ENCODE measurements at regions not wholly inside any gene's neighbourhood (a gene's known extent, or its start where the extent isn't known, plus 50 kb on each side); places are given as distances from the start of the nearest gene placed in this dataset.
"Not testable (repeated sequence)": the region's sequence is repeated elsewhere in the genome, so short reads cannot be mapped to it uniquely, and the experiment has no call there.

- DNase-seq (ENCODE audit: low read depth), result no peak
- peaks cover 18% of the 10 kb centered on the region for H3K4me1 ChIP-seq (ENCODE audit: control insufficient read depth, insufficient read depth, low read length)
- no peaks in the 10 kb centered on the region for H3K27me3 ChIP-seq (replicated peaks; ENCODE audit: control insufficient read depth, insufficient read depth, low read length)
- no peak overlapping the region for H3K9ac ChIP-seq (ENCODE audit: low read length)
- no peaks in the 10 kb centered on the region for H3K9me3 ChIP-seq (ENCODE audit: control insufficient read depth, low read length)
- H3K4me3 ChIP-seq (ENCODE audit: low read length), result no peak overlapping the region
- no peaks in the 10 kb centered on the region for H3K36me3 ChIP-seq (ENCODE audit: control insufficient read depth, insufficient read depth, low read length, severe bottlenecking)
Measured at GRCh38 chr6:121731381-121731780, 295.9 kb downstream of the GJA1 start.

GRCh38 chr6:121732641-121733040 lies 297.2 kb downstream of the GJA1 start:
- Histone ChIP-seq H3K9me3 (ENCODE audit: control insufficient read depth, low read length) (no peaks in the 10 kb centered on the region), H3K4me1 (ENCODE audit: control insufficient read depth, insufficient read depth, low read length) (peaks cover 11% of the 10 kb centered on the region), H3K9ac (ENCODE audit: low read length) (no peak overlapping the region), H3K36me3 (ENCODE audit: control insufficient read depth, insufficient read depth, low read length, severe bottlenecking) (no peaks in the 10 kb centered on the region), H3K27me3 (replicated peaks; ENCODE audit: control insufficient read depth, insufficient read depth, low read length) (no peaks in the 10 kb centered on the region), H3K4me3 (ENCODE audit: low read length) (no peak overlapping the region)
- no peak for DNase-seq (ENCODE audit: low read depth)

DNA sequence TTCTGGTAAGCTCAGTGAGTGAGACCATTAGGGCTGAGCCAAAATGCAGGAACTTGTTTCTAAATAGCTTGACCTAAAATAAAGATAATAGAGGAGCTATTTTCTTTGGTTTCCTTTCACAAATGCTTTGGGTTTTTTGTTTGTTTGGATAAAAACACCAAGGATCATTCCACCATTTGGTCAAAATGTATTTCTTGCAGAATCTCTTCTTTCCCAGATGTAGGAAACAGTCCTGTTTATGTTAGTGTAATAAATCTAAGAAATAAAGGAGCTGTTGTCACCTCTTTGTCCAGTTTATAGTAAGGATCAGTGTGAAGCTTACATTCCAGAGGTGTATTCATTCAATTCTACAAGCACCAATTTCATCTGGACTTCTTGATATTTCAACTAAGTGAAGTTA lies 297.8 kb downstream of the GJA1 start:
- no peak overlapping the region for H3K4me3 ChIP-seq (ENCODE audit: low read length)
- H3K36me3 ChIP-seq (ENCODE audit: control insufficient read depth, insufficient read depth, low read length, severe bottlenecking), result no peaks in the 10 kb centered on the region
- no peaks in the 10 kb centered on the region for H3K9me3 ChIP-seq (ENCODE audit: control insufficient read depth, low read length)
- no peaks in the 10 kb centered on the region for H3K27me3 ChIP-seq (replicated peaks; ENCODE audit: control insufficient read depth, insufficient read depth, low read length)
- DNase-seq (ENCODE audit: low read depth), result peak; percentile 26
- H3K9ac ChIP-seq (ENCODE audit: low read length), result no peak overlapping the region
- H3K4me1 ChIP-seq (ENCODE audit: control insufficient read depth, insufficient read depth, low read length), result peaks cover 11% of the 10 kb centered on the region

- not testable (repeated sequence) for H3K27me3 ChIP-seq (replicated peaks; ENCODE audit: control insufficient read depth, insufficient read depth, low read length); H3K9ac ChIP-seq (ENCODE audit: low read length); H3K4me3 ChIP-seq (ENCODE audit: low read length); DNase-seq (ENCODE audit: low read depth); H3K4me1 ChIP-seq (ENCODE audit: control insufficient read depth, insufficient read depth, low read length); H3K36me3 ChIP-seq (ENCODE audit: control insufficient read depth, insufficient read depth, low read length, severe bottlenecking); H3K9me3 ChIP-seq (ENCODE audit: control insufficient read depth, low read length)
Measured at GRCh38 chr6:121740188-121740587, 304.7 kb downstream of the GJA1 start.

DNA sequence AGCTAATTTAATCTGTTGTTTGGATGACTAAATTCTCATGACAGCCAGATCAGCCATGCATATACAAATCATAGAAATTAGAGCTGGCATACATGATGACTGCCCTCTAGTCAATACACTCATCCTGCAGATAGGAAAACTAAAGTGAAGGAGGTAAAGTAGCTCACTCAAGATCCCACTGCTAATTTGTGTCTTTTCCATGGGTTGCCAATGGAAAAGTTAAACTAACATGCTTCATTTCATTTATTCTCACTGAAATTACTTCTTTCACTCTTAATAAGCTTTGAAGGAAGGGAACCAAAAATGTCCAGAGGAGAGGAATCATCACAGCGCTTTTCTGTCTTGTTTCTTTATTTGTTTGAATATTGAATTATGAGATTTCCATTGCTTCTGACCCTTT lies 308.2 kb downstream of the GJA1 start:
- Histone ChIP-seq H3K4me1 (ENCODE audit: control insufficient read depth, insufficient read depth, low read length) (peaks cover 14% of the 10 kb centered on the region), H3K4me3 (ENCODE audit: low read length) (no peak overlapping the region), H3K27me3 (replicated peaks; ENCODE audit: control insufficient read depth, insufficient read depth, low read length) (no peaks in the 10 kb centered on the region), H3K9me3 (ENCODE audit: control insufficient read depth, low read length) (no peaks in the 10 kb centered on the region), H3K36me3 (ENCODE audit: control insufficient read depth, insufficient read depth, low read length, severe bottlenecking) (no peaks in the 10 kb centered on the region), H3K9ac (ENCODE audit: low read length) (no peak overlapping the region)
- DNase-seq (ENCODE audit: low read depth), result no peak

DNA sequence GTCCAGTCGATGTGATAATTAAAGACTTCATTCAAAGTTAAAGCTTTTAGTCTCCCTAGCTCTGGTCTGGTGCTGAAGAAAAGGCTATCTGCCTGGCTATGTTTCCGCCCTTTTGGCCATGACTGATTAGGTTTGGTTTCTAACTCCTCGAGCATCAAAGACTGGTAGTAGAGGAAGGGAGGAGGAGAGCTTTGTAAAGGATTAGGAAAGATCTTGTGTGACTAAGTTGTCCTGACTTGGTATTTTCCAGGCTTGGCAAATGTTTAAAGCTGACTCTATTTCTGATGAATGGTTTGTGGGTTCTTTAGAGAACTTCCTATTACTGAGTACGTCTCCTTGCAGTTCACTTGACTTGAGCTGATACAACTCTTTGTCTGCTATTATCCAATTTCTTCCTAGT lies 312.9 kb downstream of the GJA1 start:
- peaks cover 17% of the 10 kb centered on the region for H3K4me1 ChIP-seq (ENCODE audit: control insufficient read depth, insufficient read depth, low read length)
- no peaks in the 10 kb centered on the region for H3K9me3 ChIP-seq (ENCODE audit: control insufficient read depth, low read length)
- H3K4me3 ChIP-seq (ENCODE audit: low read length), result peak overlapping the region; percentile 11
- peak; percentile 70 for DNase-seq (ENCODE audit: low read depth)
- H3K27me3 ChIP-seq (replicated peaks; ENCODE audit: control insufficient read depth, insufficient read depth, low read length), result no peaks in the 10 kb centered on the region
- no peaks in the 10 kb centered on the region for H3K36me3 ChIP-seq (ENCODE audit: control insufficient read depth, insufficient read depth, low read length, severe bottlenecking)
- no peak overlapping the region for H3K9ac ChIP-seq (ENCODE audit: low read length)

GRCh38 chr6:121748850-121749249 lies 313.4 kb downstream of the GJA1 start:
- Histone ChIP-seq H3K27me3 (replicated peaks; ENCODE audit: control insufficient read depth, insufficient read depth, low read length) (no peaks in the 10 kb centered on the region), H3K4me1 (ENCODE audit: control insufficient read depth, insufficient read depth, low read length) (peaks cover 17% of the 10 kb centered on the region), H3K9me3 (ENCODE audit: control insufficient read depth, low read length) (no peaks in the 10 kb centered on the region), H3K4me3 (ENCODE audit: low read length) (no peak overlapping the region), H3K9ac (ENCODE audit: low read length) (no peak overlapping the region), H3K36me3 (ENCODE audit: control insufficient read depth, insufficient read depth, low read length, severe bottlenecking) (no peaks in the 10 kb centered on the region)
- DNase-seq (ENCODE audit: low read depth), result no peak

GRCh38 chr6:121755485-121755884 lies 320.0 kb downstream of the GJA1 start:
- no peaks in the 10 kb centered on the region for H3K9me3 ChIP-seq (ENCODE audit: control insufficient read depth, low read length)
- peak; percentile 53 for DNase-seq (ENCODE audit: low read depth)
- H3K36me3 ChIP-seq (ENCODE audit: control insufficient read depth, insufficient read depth, low read length, severe bottlenecking), result no peaks in the 10 kb centered on the region
- H3K9ac ChIP-seq (ENCODE audit: low read length), result no peak overlapping the region
- H3K4me1 ChIP-seq (ENCODE audit: control insufficient read depth, insufficient read depth, low read length), result peaks cover 19% of the 10 kb centered on the region
- no peak overlapping the region for H3K4me3 ChIP-seq (ENCODE audit: low read length)
- H3K27me3 ChIP-seq (replicated peaks; ENCODE audit: control insufficient read depth, insufficient read depth, low read length), result no peaks in the 10 kb centered on the region

DNA sequence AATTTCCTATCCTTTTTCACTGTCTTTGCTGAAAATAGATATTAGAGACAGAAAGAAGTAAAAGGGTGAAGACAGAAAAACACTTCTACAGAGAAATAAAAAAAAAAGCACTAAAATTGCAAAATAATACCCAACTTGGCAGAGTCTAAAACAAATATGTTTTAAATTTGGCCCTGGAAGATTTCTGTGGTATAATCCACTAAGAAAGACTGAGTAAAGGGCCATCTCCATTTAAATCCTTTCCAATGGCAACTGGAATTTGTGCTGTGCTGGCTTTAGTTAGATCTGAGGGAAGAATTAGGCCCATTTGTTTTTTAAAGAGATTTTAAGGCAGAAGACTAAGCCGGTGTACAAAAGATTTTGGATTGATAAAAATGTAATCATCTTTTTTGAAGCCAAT lies 321.2 kb downstream of the GJA1 start:
- Histone ChIP-seq H3K36me3 (ENCODE audit: control insufficient read depth, insufficient read depth, low read length, severe bottlenecking) (no peaks in the 10 kb centered on the region), H3K9ac (ENCODE audit: low read length) (peak overlapping the region; percentile 8), H3K27me3 (replicated peaks; ENCODE audit: control insufficient read depth, insufficient read depth, low read length) (no peaks in the 10 kb centered on the region), H3K9me3 (ENCODE audit: control insufficient read depth, low read length) (no peaks in the 10 kb centered on the region), H3K4me3 (ENCODE audit: low read length) (no peak overlapping the region), H3K4me1 (ENCODE audit: control insufficient read depth, insufficient read depth, low read length) (peaks cover 19% of the 10 kb centered on the region)
- DNase-seq (ENCODE audit: low read depth), result peak; percentile 59

- no peak overlapping the region for H3K4me3 ChIP-seq (ENCODE audit: low read length)
- no peaks in the 10 kb centered on the region for H3K36me3 ChIP-seq (ENCODE audit: control insufficient read depth, insufficient read depth, low read length, severe bottlenecking)
- H3K4me1 ChIP-seq (ENCODE audit: control insufficient read depth, insufficient read depth, low read length), result peaks cover 19% of the 10 kb centered on the region
- H3K27me3 ChIP-seq (replicated peaks; ENCODE audit: control insufficient read depth, insufficient read depth, low read length), result no peaks in the 10 kb centered on the region
- H3K9ac ChIP-seq (ENCODE audit: low read length), result no peak overlapping the region
- H3K9me3 ChIP-seq (ENCODE audit: control insufficient read depth, low read length), result peaks cover 6% of the 10 kb centered on the region
- no peak for DNase-seq (ENCODE audit: low read depth)
Measured at GRCh38 chr6:121759370-121759769, 323.9 kb downstream of the GJA1 start.

DNA sequence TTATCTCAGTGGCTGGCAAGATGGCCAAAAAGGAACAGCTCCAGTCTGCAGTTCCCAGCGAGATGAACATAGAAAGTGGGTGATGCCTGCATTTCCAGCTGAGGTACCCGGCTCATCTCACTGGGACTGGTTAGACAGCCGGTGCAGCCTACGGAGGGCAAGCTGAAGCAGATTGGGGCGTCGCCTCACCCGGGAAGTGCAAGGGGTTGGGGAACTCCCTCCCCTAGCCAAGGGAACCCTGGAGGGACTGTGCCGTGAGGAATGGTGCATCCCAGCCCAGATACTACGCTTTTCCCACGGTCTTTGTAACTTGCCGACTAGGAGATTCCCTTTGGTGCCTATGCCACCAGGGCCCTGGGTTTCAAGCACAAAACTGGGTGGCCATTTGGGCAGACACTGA lies 324.7 kb downstream of the GJA1 start:
- Histone ChIP-seq H3K9ac (ENCODE audit: low read length) (no peak overlapping the region), H3K4me1 (ENCODE audit: control insufficient read depth, insufficient read depth, low read length) (peaks cover 19% of the 10 kb centered on the region), H3K36me3 (ENCODE audit: control insufficient read depth, insufficient read depth, low read length, severe bottlenecking) (no peaks in the 10 kb centered on the region), H3K27me3 (replicated peaks; ENCODE audit: control insufficient read depth, insufficient read depth, low read length) (no peaks in the 10 kb centered on the region), H3K4me3 (ENCODE audit: low read length) (no peak overlapping the region), H3K9me3 (ENCODE audit: control insufficient read depth, low read length) (peaks cover 6% of the 10 kb centered on the region)
- DNase-seq (ENCODE audit: low read depth), result no peak

DNA sequence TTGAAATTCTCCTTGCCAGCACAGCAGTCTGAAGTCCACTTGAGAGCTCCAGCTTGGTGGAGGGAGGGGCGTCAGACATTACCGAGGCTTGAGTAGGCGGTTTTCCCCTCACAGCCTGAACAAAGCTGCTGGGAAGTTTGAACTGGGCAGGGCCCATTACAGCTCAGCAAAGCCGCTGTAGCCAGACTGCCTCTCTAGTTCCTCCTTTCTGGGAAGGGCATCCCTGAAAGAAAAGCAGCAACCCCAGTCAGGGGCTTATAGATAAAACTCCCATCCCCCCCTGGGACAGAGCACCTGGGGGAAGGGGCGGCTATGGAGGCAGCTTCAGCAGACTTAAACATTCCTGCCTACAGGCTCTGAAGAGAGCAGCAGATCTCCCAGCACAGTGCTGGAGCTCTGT lies 325.3 kb downstream of the GJA1 start:
- Histone ChIP-seq H3K9me3 (ENCODE audit: control insufficient read depth, low read length) (peaks cover 6% of the 10 kb centered on the region), H3K9ac (ENCODE audit: low read length) (no peak overlapping the region), H3K27me3 (replicated peaks; ENCODE audit: control insufficient read depth, insufficient read depth, low read length) (no peaks in the 10 kb centered on the region), H3K4me1 (ENCODE audit: control insufficient read depth, insufficient read depth, low read length) (peaks cover 13% of the 10 kb centered on the region), H3K36me3 (ENCODE audit: control insufficient read depth, insufficient read depth, low read length, severe bottlenecking) (no peaks in the 10 kb centered on the region), H3K4me3 (ENCODE audit: low read length) (no peak overlapping the region)
- DNase-seq (ENCODE audit: low read depth), result no peak
